ENCODE measurements at regions not wholly inside any gene's neighbourhood (a gene's known extent, or its start where the extent isn't known, plus 50 kb on each side); places are given as distances from the start of the nearest gene placed in this dataset.
A peak's percentile ranks its signal among the peaks of the same experiment; 100 is the strongest.

- no peak for TF ChIP-seq EZH2 (IDR thresholded peaks at IDR 0.05; ENCODE audit: low read length, unreplicated experiment)
- intact Hi-C loops (cut with micrococcal nuclease) = loop anchor here (10.0 kb wide), 1 partner anchor 65 kb away; no protein-coding TSS in a partner anchor
- H3K4me2 ChIP-seq (ENCODE audit: low read length) = peak overlapping the region; percentile 67
- DNase-seq (peak; percentile 66), ATAC-seq (peak; percentile 80)
- peaks cover 61% of the 10 kb centered on the region for H3K79me2 ChIP-seq (ENCODE audit: low read length)
- ChIA-PET CTCF (no interaction called here), POLR2A (ENCODE audit: unreplicated experiment) (no interaction called here)
- no peaks in the 10 kb centered on the region for H3K36me3 ChIP-seq (ENCODE audit: low read depth, low read length)
- peak overlapping the region; percentile 60; the same call in 1 of the 2 replicates for H2AFZ ChIP-seq (ENCODE audit: low read length)
- H4K20me1 ChIP-seq (ENCODE audit: low read length) = peaks cover 4% of the 10 kb centered on the region; the same call in 1 of the 2 replicates
- H3K4me3 ChIP-seq (ENCODE audit: low read length) = peak overlapping the region; percentile 26; the same call in 1 of the 2 replicates
- H3K9me3 ChIP-seq (ENCODE audit: low read length) = no peaks in the 10 kb centered on the region
- H3K4me1 ChIP-seq (ENCODE audit: insufficient read depth, low read length) = peaks cover 30% of the 10 kb centered on the region
- no peaks in the 10 kb centered on the region for H3K9me2 ChIP-seq (replicated peaks; ENCODE audit: low read length)
- no peaks in the 10 kb centered on the region for H3F3A ChIP-seq (ENCODE audit: low read length, unreplicated experiment)
- peak overlapping the region; percentile 77 for H3K27ac ChIP-seq (ENCODE audit: low read length)
- 0 out of 2 replicates have a peak overlapping the region, but pooled peaks have one; percentile 2 for H3K9ac ChIP-seq (ENCODE audit: low read length)
- no peaks in the 10 kb centered on the region for H3K27me3 ChIP-seq (ENCODE audit: low read length)
- BruUV-seq (replicated peaks) = no TSS peak
These were observed 64.8 kb downstream of the UTRN start for GRCh38 chr6:144349690-144350527.

GRCh38 chr6:144350528-144350880 lies 65.4 kb downstream of the UTRN start:
- ChIA-PET CTCF (no interaction called here), POLR2A (ENCODE audit: unreplicated experiment) (no interaction called here)
- TF ChIP-seq EZH2phosphoT487 (IDR thresholded peaks at IDR 0.05; ENCODE audit: borderline replicate concordance, low read length) = no peak
- no peak for TF ChIP-seq EZH2 (IDR thresholded peaks at IDR 0.05; ENCODE audit: low read length, unreplicated experiment)
- TF ChIP-seq CTCF (conservative IDR thresholded peaks at IDR 0.05; ENCODE audit: low read depth, low read length) = no peak
- intact Hi-C loops (cut with micrococcal nuclease) = no loop called here
- Histone ChIP-seq H3K27me3 (ENCODE audit: low read length) (no peaks in the 10 kb centered on the region), H3K27ac (ENCODE audit: low read length) (peak overlapping the region; percentile 77), H3K4me1 (ENCODE audit: insufficient read depth, low read length) (peaks cover 30% of the 10 kb centered on the region), H3K4me3 (ENCODE audit: low read length) (peak overlapping the region; percentile 26; the same call in 1 of the 2 replicates), H3K9me3 (ENCODE audit: low read length) (no peaks in the 10 kb centered on the region), H3K9me2 (replicated peaks; ENCODE audit: low read length) (no peaks in the 10 kb centered on the region), H3K36me3 (ENCODE audit: low read depth, low read length) (no peaks in the 10 kb centered on the region), H4K20me1 (ENCODE audit: low read length) (peaks cover 4% of the 10 kb centered on the region; the same call in 1 of the 2 replicates), H3F3A (ENCODE audit: low read length, unreplicated experiment) (no peaks in the 10 kb centered on the region), H3K9ac (ENCODE audit: low read length) (0 out of 2 replicates have a peak overlapping the region, but pooled peaks have one; percentile 2), H3K4me2 (ENCODE audit: low read length) (peak overlapping the region; percentile 67), H3K79me2 (ENCODE audit: low read length) (peaks cover 65% of the 10 kb centered on the region), H2AFZ (ENCODE audit: low read length) (no peak overlapping the region)
- DNase-seq = no peak
- BruUV-seq (replicated peaks) = no TSS peak
- no peak for ATAC-seq

- H3K4me2 ChIP-seq (ENCODE audit: low read length) = no peak overlapping the region
- ATAC-seq = no peak
- peaks cover 26% of the 10 kb centered on the region for H3K4me1 ChIP-seq (ENCODE audit: insufficient read depth, low read length)
- H3F3A ChIP-seq (ENCODE audit: low read length, unreplicated experiment) = no peaks in the 10 kb centered on the region
- H3K9me2 ChIP-seq (replicated peaks; ENCODE audit: low read length) = no peaks in the 10 kb centered on the region
- H3K9ac ChIP-seq (ENCODE audit: low read length) = no peak overlapping the region
- TF ChIP-seq CTCF (conservative IDR thresholded peaks at IDR 0.05; ENCODE audit: low read depth, low read length) (no peak), EZH2 (IDR thresholded peaks at IDR 0.05; ENCODE audit: low read length, unreplicated experiment) (no peak), EZH2phosphoT487 (IDR thresholded peaks at IDR 0.05; ENCODE audit: borderline replicate concordance, low read length) (no peak)
- BruUV-seq (replicated peaks) = no TSS peak
- no peaks in the 10 kb centered on the region for H3K9me3 ChIP-seq (ENCODE audit: low read length)
- intact Hi-C loops (cut with micrococcal nuclease) = no loop called here
- peaks cover 72% of the 10 kb centered on the region for H3K79me2 ChIP-seq (ENCODE audit: low read length)
- no peak overlapping the region for H2AFZ ChIP-seq (ENCODE audit: low read length)
- H3K36me3 ChIP-seq (ENCODE audit: low read depth, low read length) = no peaks in the 10 kb centered on the region
- no peak overlapping the region for H3K27ac ChIP-seq (ENCODE audit: low read length)
- no peak overlapping the region for H3K4me3 ChIP-seq (ENCODE audit: low read length)
- no peak for DNase-seq
- ChIA-PET POLR2A (ENCODE audit: unreplicated experiment) (no interaction called here), CTCF (no interaction called here)
- H4K20me1 ChIP-seq (ENCODE audit: low read length) = peaks cover 4% of the 10 kb centered on the region; the same call in 1 of the 2 replicates
- no peaks in the 10 kb centered on the region for H3K27me3 ChIP-seq (ENCODE audit: low read length)
These were observed 66.4 kb downstream of the UTRN start for GRCh38 chr6:144351379-144352127.

Measured in PC-3 (cell line).